K562 (cell line): ENCODE measurements at regions not wholly inside any gene's neighbourhood (a gene's known extent, or its start where the extent isn't known, plus 50 kb on each side); places are given as distances from the start of the nearest gene placed in this dataset.

Experiments used
- ATAC-seq: fragments of 200-7000 bp; cut with Tn5 transposase; 3 replicates; pipeline ENCODE4 v1.9.1; 2020; ENCODE audit warnings: moderate library complexity
- BruUV-seq: library from RNA; stranded (reverse); fragments of 400-500 nt; replicated peaks from 2 replicates; lab custom pipeline; 2021; lab: Mats Ljungman, UMichigan
- CTCF ChIA-PET: fragments of 300-600 bp; formaldehyde crosslinking; extraction: SDS; loops from one replicate; lab custom pipeline; 2021; ENCODE audit warnings: low intra/inter-chr PET ratio; lab: Yijun Ruan, JAX
- POLR2A ChIA-PET: fragments of 300-600, 350-650 bp; sonication (Branson Sonifier 250); formaldehyde crosslinking; extraction: SDS; loops from one replicate; lab custom pipeline; 2021; ENCODE audit warnings: antibody characterized with exemption, inconsistent platforms; lab: Yijun Ruan, JAX
- DNase-seq, 4 experiments: peaks; one replicate each; pipeline versions ENCODE4 v3.0.0 to v3.0.0-alpha.2; 2011 to 2018; ENCODE audit warnings: low spot score in 3 of 4, mixed read lengths in 3 of 4; ENCODE audit errors: extremely low read depth in 1 of 4
- FAIRE-seq: peaks from 2 replicates; lab custom pipeline; 2011; peaks lifted over from hg19 to GRCh38; lab: Jason Lieb, UNC
- H2AFZ ChIP-seq: 2 replicates; pipeline ENCODE4 v1.6.0; 2011; ENCODE audit warnings: low read depth, low read length, control low read depth, inconsistent platforms
- H3K27ac ChIP-seq: fragments of 200-600 bp; 3 replicates; pipeline ENCODE4 v1.8.0; 2011; ENCODE audit warnings: low read depth, mild to moderate bottlenecking, control low read depth, inconsistent platforms, low read length, moderate library complexity, mixed read lengths; ENCODE audit errors: extremely low read depth
- H3K27me3 ChIP-seq, 2 experiments: fragments of 300-600 bp in 1 of 2; 2 replicates in 1 of 2; 3 replicates in 1 of 2; pipeline versions ENCODE4 v1.6.0 to v1.8.0; 2011; ENCODE audit warnings: inconsistent platforms in 2 of 2, low read length in 2 of 2, mild to moderate bottlenecking in 1 of 2, mixed read lengths in 1 of 2, moderate library complexity in 1 of 2; ENCODE audit not compliant: control insufficient read depth in 2 of 2, insufficient read depth in 2 of 2
- H3K36me3 ChIP-seq: fragments of 300-600 bp; 3 replicates; pipeline ENCODE4 v1.8.0; 2011; ENCODE audit warnings: mild to moderate bottlenecking, low read length, inconsistent platforms; ENCODE audit not compliant: control insufficient read depth, insufficient read depth
- H3K4me1 ChIP-seq, 2 experiments: fragments of 200-600 bp in 1 of 2; replicated peaks in 1 of 2; 2 replicates in 1 of 2; 3 replicates in 1 of 2; pipeline versions ENCODE4 v1.5.1 to v1.8.0; 2011; ENCODE audit warnings: inconsistent platforms in 2 of 2, low read length in 2 of 2, mild to moderate bottlenecking in 1 of 2, mixed read lengths in 1 of 2, moderate library complexity in 1 of 2; ENCODE audit not compliant: control insufficient read depth in 2 of 2, insufficient read depth in 2 of 2
- H3K4me2 ChIP-seq: 2 replicates; pipeline ENCODE4 v1.6.1; 2011; ENCODE audit warnings: low read length, control low read depth, inconsistent platforms, mixed read lengths; ENCODE audit not compliant: insufficient read depth
- H3K4me3 ChIP-seq: fragments of 200-600 bp; sonication (generic), shearing (Covaris generic); 2 replicates; pipeline ENCODE4 v1.5.1; 2016; ENCODE audit warnings: control low read depth, inconsistent platforms
- H3K79me2 ChIP-seq: fragments of 200-600 bp; 3 replicates; pipeline ENCODE4 v1.8.0; 2011; ENCODE audit warnings: low read length, inconsistent platforms; ENCODE audit not compliant: control insufficient read depth, insufficient read depth
- H3K9ac ChIP-seq, 2 experiments: 2 replicates each; pipeline versions ENCODE4 v1.6.0 to v1.6.1; 2011; ENCODE audit warnings: low read depth in 2 of 2, low read length in 2 of 2, control low read depth in 1 of 2, inconsistent platforms in 1 of 2, mild to moderate bottlenecking in 1 of 2, mixed read lengths in 1 of 2; ENCODE audit not compliant: insufficient read depth in 1 of 2
- H3K9me1 ChIP-seq: one replicate; pipeline ENCODE4 v1.6.0; 2011; ENCODE audit warnings: inconsistent platforms, mild to moderate bottlenecking, low read length, moderate library complexity; ENCODE audit not compliant: control insufficient read depth, insufficient read depth
- H3K9me3 ChIP-seq: replicated peaks from 2 replicates; pipeline ENCODE4 v1.5.1; 2011; ENCODE audit warnings: low read depth, low read length, inconsistent platforms; ENCODE audit not compliant: control insufficient read depth, insufficient read depth
- H4K20me1 ChIP-seq: replicated peaks from 2 replicates; pipeline ENCODE4 v1.6.1; 2011; ENCODE audit warnings: low read length, inconsistent platforms, mixed read lengths; ENCODE audit not compliant: control insufficient read depth, insufficient read depth
- BACH1 ChIP-seq: fragments of 200-800 bp; sonication (Bioruptor generic); IDR thresholded peaks from 2 replicates; pipeline ENCODE4 v1.6.1; 2016; ENCODE audit warnings: missing genetic modification characterization, missing compliant biosample characterization
- BRF1 ChIP-seq: IDR thresholded peaks from 3 replicates; pipeline ENCODE4 v1.6.1; 2011; ENCODE audit warnings: borderline replicate concordance, mild to moderate bottlenecking; ENCODE audit not compliant: insufficient read length; ENCODE audit errors: extremely low read depth
- E2F4 ChIP-seq: sonication (generic); formaldehyde crosslinking; IDR thresholded peaks from 2 replicates; pipeline ENCODE4 v1.8.0; 2022; ENCODE audit warnings: mild to moderate bottlenecking, low read depth, missing genetic modification reagents
- ESRRA ChIP-seq: fragments of 450-650 bp; IDR thresholded peaks from 2 replicates; pipeline ENCODE4 v1.6.1; 2014; ENCODE audit warnings: low read depth, mild to moderate bottlenecking, moderate library complexity, borderline replicate concordance
- FOXA3 ChIP-seq, 2 experiments: fragments of 450-650 bp in 1 of 2; sonication (generic) in 1 of 2; formaldehyde crosslinking; IDR thresholded peaks in 1 of 2; conservative IDR thresholded peaks in 1 of 2; 2 replicates each; pipeline versions ENCODE4 v1.4.0 to v1.8.0; 2020 to 2022; ENCODE audit warnings: mild to moderate bottlenecking in 2 of 2, missing genetic modification reagents in 1 of 2
- GTF2B ChIP-seq: IDR thresholded peaks from 2 replicates; pipeline ENCODE4 v1.6.1; 2011; ENCODE audit not compliant: insufficient read length; ENCODE audit errors: extremely low read depth
- HIVEP1 ChIP-seq: fragments of 250-450 bp; sonication (Bioruptor Pico); IDR thresholded peaks from 2 replicates; pipeline ENCODE4 v1.4.0; 2020; ENCODE audit warnings: mild to moderate bottlenecking
- HMG20B ChIP-seq: fragments of 250-450 bp; sonication (Bioruptor Pico); IDR thresholded peaks from 2 replicates; pipeline ENCODE4 v1.5.0; 2021; ENCODE audit warnings: mild to moderate bottlenecking
- KLF13 ChIP-seq: fragments of 450-650 bp; IDR thresholded peaks from 2 replicates; pipeline ENCODE4 v1.6.1; 2016; ENCODE audit warnings: missing genetic modification characterization, low read depth, mild to moderate bottlenecking, missing compliant biosample characterization, moderate library complexity, borderline replicate concordance
- MYBL2 ChIP-seq, 2 experiments: fragments of 450-650 bp in 1 of 2; sonication (generic) in 1 of 2; formaldehyde crosslinking in 1 of 2; IDR thresholded peaks; 2 replicates each; pipeline versions ENCODE4 v1.6.1 to v1.8.1; 2017 to 2022; ENCODE audit warnings: borderline replicate concordance in 1 of 2, inconsistent platforms in 1 of 2, low read depth in 1 of 2, mild to moderate bottlenecking in 1 of 2, missing genetic modification reagents in 1 of 2, moderate library complexity in 1 of 2
- SRSF7 ChIP-seq: fragments of 200-400 bp; formaldehyde crosslinking; optimal IDR thresholded peaks from 2 replicates; pipeline ENCODE3; 2017; ENCODE audit warnings: mild to moderate bottlenecking, low read depth, low read length
- TEAD1 ChIP-seq, 2 experiments: fragments of 450-650 bp in 1 of 2; sonication (generic) in 1 of 2; formaldehyde crosslinking; IDR thresholded peaks; 2 replicates each; pipeline versions ENCODE4 v1.4.0 to v1.8.0; 2020 to 2022; ENCODE audit warnings: mild to moderate bottlenecking in 2 of 2, missing genetic modification reagents in 1 of 2
- THAP7 ChIP-seq: fragments of 250-450 bp; sonication (Bioruptor Pico); IDR thresholded peaks from 2 replicates; pipeline ENCODE4 v1.5.0; 2021
- XRCC5 ChIP-seq: fragments of 200-400 bp; formaldehyde crosslinking; IDR thresholded peaks from 2 replicates; pipeline ENCODE4 v1.6.1; 2017; ENCODE audit warnings: low read depth, mild to moderate bottlenecking, low read length
- ZNF143 ChIP-seq: sonication (generic); formaldehyde crosslinking; IDR thresholded peaks from 2 replicates; pipeline ENCODE4 v1.9.0; 2022; ENCODE audit warnings: mild to moderate bottlenecking, missing genetic modification reagents
- ZNF23 ChIP-seq: fragments of 250-450 bp; sonication (Bioruptor Pico); IDR thresholded peaks from 2 replicates; pipeline ENCODE4 v1.4.0; 2020; ENCODE audit warnings: mild to moderate bottlenecking
- ZNF398 ChIP-seq: fragments of 250-450 bp; sonication (Bioruptor Pico); IDR thresholded peaks from 2 replicates; pipeline ENCODE4 v1.8.0; 2021; ENCODE audit warnings: moderate library complexity, mild to moderate bottlenecking, inconsistent platforms
- ZNF431 ChIP-seq: sonication (generic); formaldehyde crosslinking; IDR thresholded peaks from 2 replicates; pipeline ENCODE4 v1.8.0; 2022; ENCODE audit warnings: mild to moderate bottlenecking, missing genetic modification reagents
- WGBS: fragments of 100-300 bp; shearing (Covaris generic); methylation state at CpG from one replicate; pipeline ENCODE4 v1.1.6; 2016; ENCODE audit warnings: low coverage, mixed read lengths; ENCODE audit not compliant: insufficient coverage; ENCODE audit errors: missing lambda C conversion rate; 5-methylcytosine and 5-hydroxymethylcytosine counted together
- in situ Hi-C: fragments of 300-500 bp; cut with MboI; formaldehyde crosslinking; loops from 4 replicates; pipeline ENCODE4 v1.15.0; 2018; ENCODE audit warnings: inconsistent platforms, mixed read lengths
- intact Hi-C: fragments of 100-400 bp; cut with micrococcal nuclease; formaldehyde crosslinking; loops from 2 replicates; pipeline ENCODE4 v1.14.2; 2022

GRCh38 chr3:192010490-192010889, 549.5 kb downstream of the PYDC2 start (continued):
- TF ChIP-seq KLF13, result no peak
- TF ChIP-seq GTF2B, result no peak
- no peak for TF ChIP-seq ZNF398 (CRISPR knock-in tag)
- TF ChIP-seq XRCC5, result no peak
- no peak for TF ChIP-seq HIVEP1 (CRISPR knock-in tag)
- TF ChIP-seq ZNF23 (CRISPR knock-in tag), result no peak

- ChIA-PET CTCF (no interaction called here), POLR2A (interaction anchor here (1.0 kb wide), 1 partner anchor 9 kb away, joined by 3 read pairs; no protein-coding TSS in a partner anchor)
- Histone ChIP-seq H4K20me1 (no peaks in the 10 kb centered on the region), H3K4me3 (no peak overlapping the region), H3K36me3 (no peaks in the 10 kb centered on the region), H2AFZ (no peak overlapping the region), H3K27ac (no peak overlapping the region), H3K9me3 (no peaks in the 10 kb centered on the region; the same call in 1 of the 2 replicates), H3K4me2 (no peak overlapping the region), H3K9ac (no peak overlapping the region), H3K9me1 (no peaks in the 10 kb centered on the region), H3K4me1 (no peaks in the 10 kb centered on the region), H3K79me2 (no peaks in the 10 kb centered on the region), H3K27me3 (no peaks in the 10 kb centered on the region)
- no TSS peak for BruUV-seq
- DNase-seq, result no peak
- no peak for FAIRE-seq
- in situ Hi-C loops (no loop called here), intact Hi-C loops (no loop called here)
- ATAC-seq, result no peak
- WGBS, result 0% methylated on average over 1 of the region's 1 CpG
- no peak for TF ChIP-seq HMG20B (CRISPR knock-in tag)
- no peak for TF ChIP-seq FOXA3 (CRISPR knock-in tag; conservative IDR thresholded peaks at IDR 0.05 in 1 of 2, IDR thresholded peaks at IDR 0.05 in 1 of 2)
- TF ChIP-seq ESRRA, result no peak
- no peak for TF ChIP-seq BRF1
- no peak for TF ChIP-seq ZNF431 (CRISPR knock-in tag)
- no peak for TF ChIP-seq TEAD1 (CRISPR knock-in tag; IDR thresholded peaks at IDR 0.05)
- no peak for TF ChIP-seq THAP7
- no peak for TF ChIP-seq E2F4 (CRISPR knock-in tag)
- TF ChIP-seq BACH1 (tag), result no peak
- no peak for TF ChIP-seq ZNF143 (CRISPR knock-in tag)
- no peak for TF ChIP-seq SRSF7
- no peak for TF ChIP-seq MYBL2 (IDR thresholded peaks at IDR 0.05; ENCODE audit: low read depth)
- no peak for TF ChIP-seq MYBL2 (CRISPR knock-in tag; IDR thresholded peaks at IDR 0.05; ENCODE audit: borderline replicate concordance)
Measured at GRCh38 chr3:192011137-192011536, 550.2 kb downstream of the PYDC2 start.
